Activated naive CD4-positive, alpha-beta T cell treated with Interleukin-2 at 50 U/mL for 16 hours (primary cell): ENCODE measurements at regions not wholly inside any gene's neighbourhood (a gene's known extent, or its start where the extent isn't known, plus 50 kb on each side); places are given as distances from the start of the nearest gene placed in this dataset.
"Not testable (repeated sequence)": the region's sequence is repeated elsewhere in the genome, so short reads cannot be mapped to it uniquely, and the experiment has no call there.

Experiments used
- DNase-seq: peaks from one replicate; pipeline ENCODE4 v3.0.0-alpha.2; 2020

DNA sequence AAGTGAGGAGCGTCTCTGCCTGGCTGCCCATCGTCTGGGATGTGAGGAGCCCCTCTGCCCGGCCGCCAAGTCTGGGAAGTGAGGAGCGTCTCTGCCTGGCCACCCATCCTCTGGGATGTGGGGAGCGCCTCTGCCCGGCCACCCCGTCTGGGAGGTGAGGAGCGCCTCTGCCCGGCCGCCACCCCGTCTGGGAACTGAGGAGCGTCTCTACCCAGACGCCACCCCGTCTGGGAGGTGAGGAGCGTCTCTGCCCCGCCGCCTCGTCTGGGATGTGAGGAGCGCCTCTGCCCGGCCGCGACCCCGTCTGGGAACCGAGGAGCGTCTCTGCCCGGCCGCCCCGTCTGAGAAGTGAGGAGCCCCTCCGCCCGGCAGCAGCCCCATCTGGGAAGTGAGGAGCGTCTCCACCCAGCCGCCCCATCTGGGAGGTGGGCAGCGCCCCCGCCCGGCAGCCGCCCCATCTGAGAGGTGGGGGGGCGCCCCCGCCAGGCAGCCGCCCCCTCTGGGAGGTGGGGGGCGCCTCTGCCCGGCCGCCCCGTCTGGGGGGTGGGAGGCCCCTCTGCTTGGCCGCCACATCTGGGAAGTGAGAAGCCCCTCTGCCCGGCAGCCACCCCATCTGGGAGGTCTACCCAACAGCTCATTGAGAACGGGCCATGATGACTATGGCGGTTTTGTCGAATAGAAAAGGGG lies 228.4 kb downstream of the CAAP1 start:
- DNase-seq = not testable (repeated sequence)

DNA sequence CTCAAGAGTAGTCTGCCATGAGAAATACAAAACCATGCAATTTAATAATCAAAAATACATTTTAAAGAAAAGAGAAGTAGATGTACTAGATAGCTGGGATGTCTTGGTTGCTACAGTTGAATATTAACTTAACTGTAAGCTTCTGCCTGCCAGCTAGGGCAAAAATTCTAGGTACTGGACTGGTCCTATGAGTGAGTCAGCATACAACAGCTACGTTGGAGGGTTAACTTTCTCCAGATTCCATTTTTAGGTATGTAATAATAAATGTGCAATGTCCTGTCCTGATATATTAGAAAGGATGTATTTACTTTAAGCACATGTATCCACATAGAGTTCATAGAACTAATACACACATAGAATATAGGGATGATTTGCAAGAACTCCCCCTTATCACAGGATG lies 230.1 kb downstream of the CAAP1 start:
- no peak for DNase-seq

DNA sequence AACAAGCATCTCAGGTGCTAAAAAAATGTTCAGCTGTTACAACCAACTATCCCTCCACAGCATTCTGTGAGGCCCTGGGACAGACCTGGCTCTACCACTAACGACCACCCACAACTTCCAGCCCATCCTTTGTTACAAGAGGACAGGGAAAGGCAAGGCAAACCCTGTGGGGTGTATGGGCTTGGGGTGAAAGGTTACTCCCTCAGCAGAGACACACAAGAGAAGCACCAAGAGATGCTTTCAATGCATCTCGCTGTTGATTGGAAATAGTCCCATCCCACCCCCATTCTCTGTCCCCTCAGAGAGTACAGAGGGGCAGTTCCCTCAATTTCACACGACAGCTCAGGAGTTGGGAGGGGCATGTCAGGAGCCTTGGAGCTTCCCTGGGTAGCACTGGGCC lies 234.1 kb downstream of the CAAP1 start:
- DNase-seq = no peak

DNA sequence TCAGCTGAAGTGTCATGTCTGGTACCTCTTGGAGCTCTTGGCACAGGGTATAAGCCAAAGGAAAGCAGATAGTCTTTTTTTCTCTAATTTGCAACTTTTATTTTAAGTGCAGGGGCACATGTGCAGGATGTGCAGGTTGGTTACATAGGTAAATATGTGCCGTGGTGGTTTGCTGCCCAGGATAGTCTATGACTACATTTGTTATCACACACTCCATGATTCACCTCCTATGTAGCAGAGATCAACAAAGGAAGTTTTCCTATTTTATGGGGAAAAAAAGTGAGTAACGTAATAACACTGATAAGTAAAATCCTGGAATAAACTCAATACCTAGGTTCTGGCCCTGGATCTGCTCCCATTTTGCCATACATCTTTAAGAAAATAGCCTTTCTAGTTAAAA lies 234.6 kb downstream of the CAAP1 start:
- no peak for DNase-seq

DNA sequence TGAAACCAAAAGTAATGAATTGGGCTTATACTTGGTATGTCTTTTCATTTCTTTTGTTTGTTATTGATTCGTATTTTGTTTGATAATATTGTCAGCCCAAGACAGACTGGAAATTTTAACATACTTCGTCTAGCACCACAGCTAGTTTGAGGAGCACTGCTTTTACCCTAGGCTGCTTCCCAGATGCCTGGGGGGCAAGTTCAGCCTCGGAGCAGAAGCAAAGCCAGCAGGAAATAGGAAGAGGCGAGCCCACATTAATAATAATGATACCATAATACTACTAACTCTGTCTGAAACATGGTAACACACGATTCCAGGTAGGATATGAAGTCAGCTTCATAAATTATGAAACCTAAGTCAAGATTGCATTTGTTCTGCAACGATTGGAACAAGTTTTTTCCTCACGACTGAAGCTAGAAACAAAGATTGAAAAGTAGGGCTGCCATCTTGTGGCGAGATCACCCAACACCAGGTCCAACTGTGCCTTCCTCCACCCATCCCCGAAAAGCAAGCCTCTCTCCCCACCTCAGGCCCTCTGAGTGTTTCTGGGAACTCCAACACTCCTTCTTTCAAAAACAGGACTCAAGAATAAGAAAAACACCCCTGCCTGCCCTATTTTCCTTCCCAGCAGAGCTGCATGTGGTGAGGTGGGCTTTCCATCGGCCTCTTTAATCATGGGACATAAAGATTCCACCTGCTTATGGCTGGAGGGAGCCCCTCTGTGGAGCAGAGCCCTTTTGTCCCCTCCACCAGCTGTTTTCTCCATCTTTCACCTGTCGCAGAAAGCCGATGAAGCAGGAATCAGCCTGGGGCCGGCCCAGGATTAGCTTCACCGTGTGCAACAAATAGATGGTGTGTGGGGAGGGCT lies 236.4 kb downstream of the CAAP1 start:
- DNase-seq = no peak

DNA sequence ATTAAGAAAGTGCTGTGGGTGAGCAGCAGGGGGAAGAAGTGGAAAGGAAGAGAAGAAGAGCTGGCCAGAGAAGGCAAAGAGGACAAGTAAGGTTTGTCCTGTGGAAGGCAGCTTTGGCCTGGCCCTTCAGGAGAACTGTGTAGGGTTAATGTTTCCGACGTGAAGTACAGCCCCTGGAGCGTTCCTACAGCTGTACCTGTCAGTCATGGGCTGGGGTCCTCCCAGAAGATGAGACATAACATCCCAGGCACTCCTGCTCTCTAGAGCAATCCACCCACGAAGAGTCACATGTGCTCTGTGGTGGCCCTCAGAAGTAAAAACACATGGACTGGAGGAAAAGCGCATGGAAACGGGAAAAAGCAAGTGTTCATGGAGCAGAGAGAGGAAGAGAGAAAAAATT lies 237.4 kb downstream of the CAAP1 start:
- DNase-seq = no peak

DNA sequence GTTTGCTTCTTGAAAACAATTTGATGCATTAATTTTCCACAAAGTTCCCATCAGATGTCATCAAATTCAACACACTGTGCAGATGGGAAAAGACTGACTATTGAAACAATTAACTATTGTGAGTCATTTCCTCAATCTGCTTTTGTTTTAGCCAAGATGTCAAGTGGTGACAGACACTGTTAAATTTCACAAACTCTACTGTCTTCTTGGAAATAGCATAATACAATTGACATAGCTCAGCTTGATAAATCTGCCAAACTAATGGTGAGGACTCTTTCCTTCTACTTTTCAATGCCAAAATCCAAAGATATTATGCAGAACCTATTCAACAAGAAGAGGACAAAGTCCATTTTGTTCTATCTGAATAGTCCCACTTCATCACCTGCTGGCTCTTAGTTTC lies 242.3 kb downstream of the CAAP1 start:
- DNase-seq = no peak

DNA sequence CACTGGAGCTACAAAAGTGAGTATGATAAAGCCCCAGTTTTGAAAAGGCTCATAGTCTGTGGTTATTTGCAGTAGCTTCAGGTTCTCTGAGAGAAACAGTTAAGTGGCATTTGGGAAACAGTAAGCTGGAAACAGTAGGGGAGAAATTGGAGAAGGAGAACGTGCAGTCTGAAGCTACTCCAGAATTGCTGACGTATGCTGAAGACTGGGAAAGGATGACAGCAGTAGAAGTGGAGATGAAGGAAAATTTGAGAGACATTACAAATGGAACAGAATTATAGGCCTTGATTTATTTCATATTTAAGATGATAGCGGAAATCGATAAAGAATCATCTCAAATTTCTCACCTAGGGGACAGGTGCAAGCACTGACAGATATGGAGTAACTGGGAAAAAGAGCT lies 248.8 kb downstream of the CAAP1 start:
- no peak for DNase-seq

DNA sequence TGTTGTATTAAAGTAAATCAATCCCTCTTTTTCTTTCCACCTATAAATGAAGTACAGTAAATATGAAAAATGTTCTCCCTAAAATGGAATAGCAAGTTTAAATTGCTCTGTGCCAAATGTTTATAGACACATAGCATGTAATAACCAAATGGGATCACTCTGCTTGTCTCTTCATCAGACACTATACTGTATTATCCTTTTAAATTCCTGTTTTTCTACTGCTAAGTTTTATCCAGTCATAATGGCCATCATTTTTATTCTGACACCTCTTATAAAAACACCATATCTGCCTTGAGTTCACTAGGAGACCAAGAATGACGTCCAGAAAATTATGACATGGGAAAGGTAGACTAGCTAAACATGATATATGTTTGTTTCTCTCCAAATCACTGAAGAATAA lies 252.8 kb downstream of the CAAP1 start:
- no peak for DNase-seq

DNA sequence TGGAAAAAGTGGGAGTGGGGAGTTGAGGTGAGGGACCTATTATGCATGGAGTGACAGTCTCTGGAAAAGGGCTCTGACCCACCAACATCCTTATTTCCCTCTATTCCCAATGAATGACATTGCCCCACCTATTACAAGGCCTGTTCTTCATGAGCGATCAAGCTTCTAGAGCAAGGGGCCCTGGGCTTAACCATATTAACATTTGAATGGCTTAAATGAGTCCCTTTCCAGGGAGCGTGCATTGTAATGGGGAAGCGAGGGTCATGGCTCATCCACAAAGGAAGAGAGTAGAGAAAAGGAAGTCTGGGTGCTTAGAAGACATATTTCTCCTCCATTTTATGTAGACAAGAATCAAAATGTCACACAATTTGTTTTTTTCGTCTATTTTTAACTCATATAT lies 255.5 kb downstream of the CAAP1 start:
- DNase-seq = no peak

DNA sequence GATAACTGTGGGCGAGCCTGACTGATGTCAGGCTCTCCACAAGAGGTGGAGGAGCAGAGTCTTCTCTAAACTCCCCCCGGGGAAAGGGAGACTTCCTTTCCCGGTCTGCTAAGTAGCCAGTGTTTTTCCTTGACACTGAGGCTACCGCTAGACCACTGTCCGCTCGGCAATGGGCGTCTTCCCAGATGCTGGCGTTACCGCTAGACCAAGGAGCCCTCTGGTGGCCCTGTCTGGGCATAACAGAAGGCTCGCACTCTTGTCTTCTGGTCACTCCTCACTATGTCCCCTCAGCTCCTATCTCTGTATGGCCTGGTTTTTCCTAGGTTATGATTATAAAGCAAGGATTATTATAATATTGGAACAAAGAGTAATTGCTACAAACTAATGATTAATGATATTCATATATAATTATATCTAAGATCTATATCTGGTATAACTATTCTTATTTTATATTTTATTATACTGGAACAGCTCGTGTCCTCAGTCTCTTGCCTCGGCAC lies 278.7 kb downstream of the CAAP1 start:
- not testable (repeated sequence) for DNase-seq

DNA sequence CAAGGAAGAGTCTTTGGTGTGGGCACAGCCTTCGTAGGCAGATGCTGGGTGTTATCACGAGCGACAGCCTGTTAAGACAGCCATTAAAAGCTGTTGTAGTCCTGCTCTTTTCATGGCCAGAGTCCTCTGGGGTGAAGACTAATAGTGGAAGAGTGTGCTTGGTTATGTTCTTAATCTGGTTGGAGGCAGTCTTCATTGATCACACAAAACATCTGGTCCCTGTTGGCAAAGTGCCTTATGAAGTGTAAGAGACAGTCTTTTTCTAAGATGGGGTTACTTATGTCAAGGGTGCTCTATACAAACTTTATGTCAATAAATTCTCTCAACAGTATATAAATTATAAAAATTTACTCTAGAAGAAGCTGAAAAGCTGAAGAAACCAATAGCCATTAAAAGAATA lies 280.4 kb downstream of the CAAP1 start:
- DNase-seq = no peak

DNA sequence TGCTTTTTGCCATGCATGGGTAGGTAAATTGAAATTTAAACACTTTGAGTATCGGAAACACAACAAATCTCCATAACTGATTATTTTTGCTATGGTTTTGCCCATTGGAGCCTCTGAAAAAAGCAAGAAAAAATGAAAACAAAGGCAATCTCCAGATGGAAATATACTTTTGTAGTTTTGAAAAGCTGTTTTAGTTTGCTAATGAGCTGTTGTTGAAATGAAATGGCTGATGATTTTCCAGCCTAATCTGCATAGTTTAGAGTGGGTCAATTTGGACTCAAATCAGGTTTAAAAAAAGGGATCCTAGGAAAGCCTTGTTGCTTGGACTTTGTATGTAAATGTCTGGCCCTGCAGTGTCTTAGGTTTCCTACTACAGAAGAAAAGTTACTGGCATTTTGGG lies 285.8 kb downstream of the CAAP1 start:
- no peak for DNase-seq

DNA sequence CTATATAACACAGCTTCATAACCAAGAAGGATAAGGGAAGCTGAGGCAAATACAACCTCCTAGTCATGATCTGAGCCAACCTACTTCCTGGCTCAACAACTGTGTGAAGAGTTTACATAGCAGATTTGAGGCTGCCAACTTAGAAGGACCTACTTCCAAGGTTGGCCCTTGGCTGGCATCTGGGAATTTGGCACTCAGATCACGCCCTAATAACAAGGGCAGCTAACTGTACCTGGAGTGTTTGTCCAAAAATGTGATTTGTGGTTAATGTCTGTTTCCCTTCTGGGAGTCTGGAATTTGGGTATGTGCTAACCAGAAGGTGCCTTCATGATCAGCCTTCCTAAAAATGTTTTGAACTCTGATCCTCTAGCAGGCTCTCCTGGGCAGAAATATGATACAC lies 287.2 kb downstream of the CAAP1 start:
- DNase-seq = no peak

DNA sequence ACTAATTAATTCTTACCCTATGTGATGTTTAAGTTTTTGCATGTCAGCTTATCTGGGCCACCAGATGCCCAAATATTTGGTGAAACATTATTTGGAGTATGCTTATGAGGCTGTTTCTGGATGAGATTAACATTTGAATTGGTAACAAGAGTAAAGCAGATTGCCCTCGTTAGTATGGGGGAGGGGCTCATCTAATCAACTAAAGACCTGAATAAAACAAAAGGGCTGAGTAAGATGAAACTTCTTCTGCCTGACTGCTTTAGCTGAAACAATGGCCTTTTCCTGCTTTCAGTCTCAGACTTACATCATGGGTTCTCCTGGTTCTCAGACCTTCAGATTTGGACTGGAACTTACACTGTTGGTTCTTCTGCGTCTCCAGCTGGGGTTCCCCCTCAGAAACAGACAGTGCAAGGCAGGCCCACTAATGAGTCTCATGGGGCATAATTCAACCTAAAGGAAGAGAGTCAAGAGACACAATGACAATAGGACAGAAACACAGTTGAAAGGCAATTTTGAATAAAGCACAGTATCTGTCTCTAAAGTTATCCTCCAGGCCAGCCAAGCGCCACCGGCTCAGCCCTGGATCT lies 288.4 kb downstream of the CAAP1 start:
- no peak for DNase-seq

DNA sequence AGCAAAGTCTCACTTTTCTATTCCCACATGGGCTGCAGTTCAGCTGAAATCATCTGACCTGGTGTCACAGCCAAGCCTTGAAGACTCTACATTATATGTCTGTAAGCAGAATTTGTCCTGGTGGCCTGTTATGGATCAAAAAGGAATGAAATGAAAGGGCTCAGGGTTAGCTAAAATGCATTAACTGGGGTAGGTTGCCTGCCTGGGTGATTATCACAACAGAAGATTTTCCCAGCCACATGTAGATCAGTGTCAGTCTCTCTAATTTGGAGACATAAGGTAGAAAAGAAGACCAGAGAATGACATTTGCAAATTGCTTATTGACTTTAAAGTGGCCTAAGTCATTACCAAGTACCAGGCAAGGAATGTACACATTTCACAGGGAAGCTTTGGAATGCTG lies 289.0 kb downstream of the CAAP1 start:
- no peak for DNase-seq

DNA sequence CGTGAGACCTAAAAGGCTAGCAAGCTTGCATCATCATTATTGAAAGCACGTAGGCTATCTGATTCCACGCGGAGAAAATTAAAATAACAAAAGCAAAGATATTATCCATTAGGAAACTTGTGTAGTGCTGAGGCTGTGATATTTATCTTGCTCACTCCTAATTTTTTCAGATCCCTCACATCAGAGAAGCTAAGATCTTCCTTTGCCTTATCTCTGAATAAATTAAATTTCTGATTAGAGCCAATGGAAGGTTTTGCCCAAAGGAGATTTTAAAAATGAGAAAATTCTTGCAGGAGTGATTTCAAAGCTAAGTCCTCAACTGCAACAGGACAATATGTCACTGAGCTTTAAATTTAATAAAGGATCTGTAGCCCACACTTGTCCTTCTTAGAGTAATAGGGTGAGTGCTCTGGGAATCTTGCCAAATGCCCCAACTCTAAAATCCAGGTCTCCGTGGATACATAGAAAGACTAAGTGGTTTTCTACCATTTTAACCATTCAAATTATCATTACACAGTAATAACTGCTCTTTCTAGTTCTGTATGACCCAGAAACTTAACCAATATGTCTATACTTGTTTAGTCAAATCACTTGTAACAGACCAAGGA lies 295.0 kb downstream of the CAAP1 start:
- no peak for DNase-seq

DNA sequence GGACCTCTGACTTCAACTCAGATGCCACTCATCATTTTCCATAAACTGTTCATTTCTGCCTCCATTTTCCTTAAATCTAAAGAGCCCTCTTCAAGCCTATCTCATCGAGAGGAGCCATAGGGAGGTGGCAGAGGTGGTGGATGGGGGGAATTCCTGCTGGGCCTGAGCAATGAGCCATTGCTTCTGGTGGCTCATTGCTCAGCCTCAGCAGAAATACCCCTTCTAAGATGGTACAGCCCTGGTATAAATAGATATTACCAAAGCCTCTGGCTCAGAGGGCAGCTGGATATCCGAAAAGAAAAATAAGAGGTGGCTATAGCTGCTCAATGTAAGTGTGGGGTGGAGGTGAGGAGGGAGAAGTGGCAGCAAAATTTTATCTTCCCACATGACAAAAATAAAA lies 313.5 kb downstream of the CAAP1 start:
- no peak for DNase-seq

DNA sequence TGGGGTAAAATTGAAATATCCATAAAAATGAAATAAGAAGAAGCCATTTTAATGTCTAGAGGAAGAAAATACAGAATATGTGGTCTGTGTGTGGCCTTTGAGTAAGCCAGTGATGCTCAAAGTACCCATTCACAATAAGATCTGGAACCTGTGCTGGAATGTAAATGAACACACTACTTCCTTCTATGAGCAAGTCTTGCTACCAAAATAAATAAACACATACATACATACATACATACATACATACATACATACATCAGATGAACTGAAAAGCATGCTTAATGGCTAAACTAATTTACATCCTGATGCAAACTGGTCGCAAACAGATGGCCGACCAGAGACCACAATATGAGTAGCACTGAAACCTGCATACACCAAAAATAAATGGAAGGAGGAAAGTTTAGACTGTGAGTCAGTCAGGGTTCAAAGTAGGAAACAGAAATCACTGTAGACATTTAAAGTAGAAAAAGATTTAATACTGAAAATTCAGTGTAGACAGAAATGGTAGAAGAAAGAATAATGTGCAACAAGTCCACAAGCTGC lies 317.6 kb downstream of the CAAP1 start:
- DNase-seq = no peak

DNA sequence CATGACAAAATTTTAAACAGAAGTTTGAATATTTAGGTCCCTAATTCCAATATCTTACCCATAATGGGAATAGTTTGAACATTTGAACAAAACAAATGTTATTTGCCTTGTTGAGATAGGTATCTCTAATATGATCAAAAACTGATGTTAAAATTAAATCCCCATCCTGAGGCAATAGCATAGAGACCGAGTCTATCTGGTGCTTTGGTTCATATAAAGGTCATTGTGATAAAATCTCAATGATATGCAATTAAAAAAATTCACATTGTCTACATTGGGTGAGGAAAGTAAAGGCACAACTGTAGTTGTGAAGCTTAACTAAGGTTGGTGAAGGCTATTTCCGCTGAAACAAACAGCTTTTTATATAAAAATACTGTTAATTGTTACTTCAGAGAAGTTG lies 318.3 kb downstream of the CAAP1 start:
- DNase-seq = no peak

DNA sequence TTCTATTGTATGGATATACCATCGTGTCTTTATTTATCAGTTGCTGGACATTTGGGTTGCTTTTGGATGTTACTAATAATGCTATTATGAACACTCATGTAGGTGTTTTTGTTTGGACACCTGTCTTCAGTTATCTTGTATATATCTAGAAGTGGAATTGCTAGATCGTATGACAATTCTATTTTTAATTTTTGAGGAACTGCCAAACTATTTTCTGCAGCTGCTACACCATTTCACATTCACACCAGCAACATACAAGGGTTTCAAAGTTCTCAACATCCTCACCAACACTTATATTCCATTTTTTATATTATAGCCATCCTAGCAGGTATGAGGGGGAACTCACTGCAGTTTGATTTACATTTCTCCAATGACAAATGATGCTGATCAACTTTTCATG lies 324.6 kb downstream of the CAAP1 start:
- no peak for DNase-seq

DNA sequence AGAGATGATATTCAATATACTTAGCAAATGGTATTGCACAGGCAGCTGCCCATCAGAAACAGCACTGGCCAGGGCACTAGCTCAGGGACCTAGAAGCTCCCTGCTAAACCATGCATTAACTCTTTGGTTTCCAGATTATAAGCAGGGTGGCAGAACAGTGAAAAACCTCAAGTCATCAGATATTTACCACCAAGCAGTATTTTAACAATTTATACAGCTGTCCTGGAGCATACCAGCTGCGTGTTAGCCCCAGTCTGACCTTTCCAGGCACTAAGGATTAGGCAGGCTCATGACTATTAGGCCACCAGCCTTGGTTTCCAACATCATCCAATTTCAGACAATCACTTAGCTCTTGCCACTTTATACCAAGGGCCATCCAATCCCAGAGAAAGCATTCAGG lies 326.5 kb downstream of the CAAP1 start:
- no peak for DNase-seq

DNA sequence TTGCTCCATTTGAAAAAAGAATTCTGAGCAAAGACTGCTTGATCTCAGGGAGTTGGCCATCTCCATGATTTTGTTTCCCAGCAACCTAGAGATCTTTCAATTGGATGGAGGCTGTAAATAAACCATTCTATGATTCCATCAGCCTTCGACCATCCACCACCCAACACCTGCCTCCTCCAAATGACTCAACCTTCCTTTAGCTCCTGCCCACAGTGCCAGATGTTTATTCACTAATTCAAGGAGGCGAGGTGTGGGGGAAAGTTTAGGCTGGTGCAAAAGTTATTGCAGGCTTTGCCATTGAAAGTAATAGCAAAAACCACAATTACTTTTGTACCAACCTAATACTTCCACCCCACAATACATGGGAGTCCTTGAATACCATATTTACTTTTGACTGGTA lies 327.5 kb downstream of the CAAP1 start:
- no peak for DNase-seq
